ENCODE measurements at regions not wholly inside any gene's neighbourhood (a gene's known extent, or its start where the extent isn't known, plus 50 kb on each side); places are given as distances from the start of the nearest gene placed in this dataset.

DNA sequence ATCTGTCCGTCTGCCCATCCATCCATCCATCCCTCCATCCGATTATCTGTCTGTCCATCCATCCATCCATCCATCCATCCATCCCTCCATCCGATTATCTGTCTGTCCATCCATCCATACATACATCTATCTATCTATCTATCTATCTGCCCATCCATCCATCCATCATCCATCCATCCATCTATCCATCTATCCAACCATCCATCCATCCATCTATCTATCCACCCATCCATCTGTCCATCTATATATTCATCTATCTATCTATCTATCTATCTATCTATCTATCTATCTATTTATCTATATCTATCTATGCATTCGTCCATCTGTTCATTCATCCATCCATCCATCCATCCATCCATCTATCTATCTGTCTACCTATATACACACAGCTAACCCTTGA is 471.1 kb upstream of the ZNF507 start:
- Histone ChIP-seq H3K4me3 (no peak overlapping the region), H3K4me1 (no peaks in the 10 kb centered on the region), H3K27me3 (no peaks in the 10 kb centered on the region), H3K36me3 (no peaks in the 10 kb centered on the region), H3K9me3 (no peaks in the 10 kb centered on the region), H3K27ac (no peak overlapping the region)
- WGBS, 2 donors (ENCODE audit: low coverage in 1 of 2) = 92 to 95% methylated on average over 4 of the region's 4 CpGs
- TF ChIP-seq CTCF (IDR thresholded peaks at IDR 0.05) = no peak
- no peak for TF ChIP-seq POLR2AphosphoS5 (IDR thresholded peaks at IDR 0.05)
- no peak for TF ChIP-seq POLR2A (IDR thresholded peaks at IDR 0.05)
- TF ChIP-seq EP300 (IDR thresholded peaks at IDR 0.05) = no peak
- no peak for ATAC-seq

DNA sequence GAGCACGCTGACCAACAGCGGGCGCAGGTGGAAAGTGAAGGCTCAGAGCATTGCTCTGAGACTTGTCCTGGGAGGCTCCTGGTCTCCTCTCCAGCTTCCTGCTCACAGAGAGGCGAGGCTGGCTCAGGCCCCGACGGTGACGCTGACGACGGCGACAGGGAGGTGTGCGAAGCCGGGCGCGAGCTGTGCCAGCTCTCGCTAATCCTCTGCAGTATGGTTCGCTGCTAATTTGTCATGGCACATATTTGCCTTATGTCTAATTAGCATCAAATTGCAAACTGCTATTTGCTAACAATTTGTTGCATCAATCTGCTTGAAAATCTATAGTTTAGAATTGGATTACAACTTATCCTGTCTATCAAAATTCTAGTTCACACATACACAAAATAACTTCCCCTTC is 469.8 kb upstream of the ZNF507 start:
- Histone ChIP-seq H3K36me3 (no peaks in the 10 kb centered on the region), H3K27ac (no peak overlapping the region), H3K9me3 (no peaks in the 10 kb centered on the region), H3K4me3 (no peak overlapping the region), H3K4me1 (no peaks in the 10 kb centered on the region), H3K27me3 (no peaks in the 10 kb centered on the region)
- ATAC-seq = no peak
- WGBS, 2 donors (ENCODE audit: low coverage in 1 of 2) = 89% methylated on average over 14 of the region's 16 CpGs; no CpG with 5 or more reads in 1 of the 2 donors
- TF ChIP-seq POLR2A (IDR thresholded peaks at IDR 0.05) (no peak), CTCF (IDR thresholded peaks at IDR 0.05) (no peak), EP300 (IDR thresholded peaks at IDR 0.05) (no peak), POLR2AphosphoS5 (IDR thresholded peaks at IDR 0.05) (no peak)

- H3K4me1 ChIP-seq = no peaks in the 10 kb centered on the region
- H3K27me3 ChIP-seq = no peaks in the 10 kb centered on the region
- WGBS, 2 donors (ENCODE audit: low coverage in 1 of 2) = 63 to 69% methylated on average over 2 of the region's 2 CpGs
- no peak overlapping the region for H3K27ac ChIP-seq
- H3K36me3 ChIP-seq = no peaks in the 10 kb centered on the region
- ATAC-seq = no peak
- H3K9me3 ChIP-seq = no peaks in the 10 kb centered on the region
- H3K4me3 ChIP-seq = no peak overlapping the region
- TF ChIP-seq EP300 (IDR thresholded peaks at IDR 0.05) = no peak
- TF ChIP-seq POLR2A (IDR thresholded peaks at IDR 0.05) = no peak
- TF ChIP-seq CTCF (IDR thresholded peaks at IDR 0.05) = no peak
- TF ChIP-seq POLR2AphosphoS5 (IDR thresholded peaks at IDR 0.05) = no peak
These were observed 465.1 kb upstream of the ZNF507 start for GRCh38 chr19:31880283-31880682.

GRCh38 chr19:31881988-31882387 is 463.4 kb upstream of the ZNF507 start:
- Histone ChIP-seq H3K36me3 (no peaks in the 10 kb centered on the region), H3K4me3 (no peak overlapping the region), H3K4me1 (no peaks in the 10 kb centered on the region), H3K27me3 (no peaks in the 10 kb centered on the region), H3K9me3 (no peaks in the 10 kb centered on the region), H3K27ac (no peak overlapping the region)
- no peak for ATAC-seq
- TF ChIP-seq EP300 (IDR thresholded peaks at IDR 0.05) = no peak
- TF ChIP-seq POLR2AphosphoS5 (IDR thresholded peaks at IDR 0.05) = no peak
- TF ChIP-seq POLR2A (IDR thresholded peaks at IDR 0.05) = no peak
- TF ChIP-seq CTCF (IDR thresholded peaks at IDR 0.05) = no peak
- 100% methylated on average over 2 to 4 of the region's 7 CpGs for WGBS, 2 donors (ENCODE audit: low coverage in 1 of 2)

GRCh38 chr19:31882709-31883108 is 462.7 kb upstream of the ZNF507 start:
- 43 to 75% methylated on average over 1 to 2 of the region's 2 CpGs for WGBS, 2 donors (ENCODE audit: low coverage in 1 of 2)
- H3K36me3 ChIP-seq = no peaks in the 10 kb centered on the region

More at GRCh38 chr19:31882709-31883108, 462.7 kb upstream of the ZNF507 start:
- Histone ChIP-seq H3K4me3 (no peak overlapping the region), H3K27me3 (no peaks in the 10 kb centered on the region), H3K4me1 (no peaks in the 10 kb centered on the region), H3K9me3 (no peaks in the 10 kb centered on the region), H3K27ac (no peak overlapping the region)
- TF ChIP-seq POLR2A (IDR thresholded peaks at IDR 0.05) (no peak), POLR2AphosphoS5 (IDR thresholded peaks at IDR 0.05) (no peak), EP300 (IDR thresholded peaks at IDR 0.05) (no peak)
- no peak for ATAC-seq

Data from gastroesophageal sphincter (tissue), 4 donors.